NCI-H460 (cell line): ENCODE measurements at regions not wholly inside any gene's neighbourhood (a gene's known extent, or its start where the extent isn't known, plus 50 kb on each side); places are given as distances from the start of the nearest gene placed in this dataset.
"Not testable (repeated sequence)": the region's sequence is repeated elsewhere in the genome, so short reads cannot be mapped to it uniquely, and the experiment has no call there.

Experiments used
- DNase-seq: peaks from one replicate; pipeline ENCODE4 v3.0.0-alpha.2; 2016; ENCODE audit warnings: low read depth; ENCODE audit errors: extremely low read depth

DNA sequence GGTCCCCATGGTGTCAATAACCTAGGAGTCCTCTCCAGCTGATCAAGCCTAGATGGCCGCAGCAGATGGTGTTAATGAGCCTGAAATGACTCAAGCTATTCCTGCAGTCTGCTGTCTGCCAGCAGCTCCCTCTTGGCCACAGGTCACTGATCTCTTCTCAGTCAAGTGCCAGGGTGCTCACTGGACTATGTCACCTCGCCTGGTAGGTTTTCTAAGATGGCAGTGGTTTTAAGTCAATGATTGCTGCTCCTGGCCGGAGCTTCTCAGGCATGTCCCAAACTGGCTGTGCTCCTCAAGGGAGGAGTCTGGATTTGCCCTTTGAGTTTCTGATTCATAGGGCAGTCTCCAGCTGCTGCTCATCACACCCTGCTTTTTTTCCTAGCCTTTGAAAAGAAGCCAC, 58.6 kb upstream of the SHISA6 start:
- no peak for DNase-seq

GRCh38 chr17:11178581-11178980, 62.4 kb upstream of the SHISA6 start:
- no peak for DNase-seq

- no peak for DNase-seq
Observed at GRCh38 chr17:11177340-11177739, 63.7 kb upstream of the SHISA6 start.

GRCh38 chr17:11176549-11176948, 64.5 kb upstream of the SHISA6 start:
- DNase-seq, result no peak

DNA sequence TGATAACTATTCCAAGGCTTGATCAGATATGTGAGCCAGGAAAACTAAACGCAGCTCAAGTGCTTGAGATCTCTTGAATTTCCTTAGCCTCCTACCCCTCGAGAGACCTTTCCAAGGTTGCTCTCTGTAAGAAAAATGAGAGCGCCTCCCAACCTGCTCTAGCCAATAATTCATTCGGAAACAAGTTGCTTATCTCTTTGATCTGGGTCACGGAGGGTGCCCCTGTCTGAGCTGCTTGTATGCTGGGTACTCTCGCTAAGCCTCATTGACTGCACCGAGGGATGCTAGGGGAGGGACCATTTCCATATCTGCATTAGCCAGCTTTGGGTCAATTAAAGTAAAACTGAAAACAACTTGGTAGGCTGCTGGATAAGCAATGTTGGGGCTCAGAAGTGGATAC, 70.1 kb upstream of the SHISA6 start:
- DNase-seq, result no peak

- DNase-seq, result no peak
Observed at GRCh38 chr17:11151818-11152425, 89.1 kb upstream of the SHISA6 start.

DNA sequence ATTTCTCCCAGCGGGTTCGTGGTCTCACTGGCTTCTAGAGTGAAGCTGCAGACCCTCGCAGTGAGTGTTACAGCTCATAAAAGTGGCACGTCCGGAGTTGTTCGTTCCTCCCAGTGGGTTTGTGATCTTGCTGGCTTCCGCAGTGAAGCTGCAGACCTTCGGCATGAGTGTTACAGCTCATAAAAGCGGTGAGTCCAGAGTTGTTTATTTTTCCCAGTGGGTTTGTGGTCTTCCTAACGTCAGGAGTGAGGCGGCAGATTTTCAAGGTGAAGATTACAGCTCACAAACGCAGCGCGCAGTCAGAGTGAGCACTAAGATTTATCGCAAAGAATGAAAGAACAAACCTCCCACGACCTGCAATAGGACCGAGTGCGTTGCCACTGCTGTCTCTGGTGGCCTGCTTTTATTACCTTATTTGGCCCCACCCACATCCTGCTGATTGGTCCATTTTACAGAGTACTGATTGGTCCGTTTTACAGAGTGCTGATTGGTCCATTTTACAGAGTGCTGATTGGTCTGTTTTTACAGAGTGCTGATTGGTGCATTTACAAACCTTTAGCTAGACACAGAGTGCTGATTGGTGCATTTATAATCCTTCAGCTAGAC, 90.0 kb upstream of the SHISA6 start:
- DNase-seq, result not testable (repeated sequence)

DNA sequence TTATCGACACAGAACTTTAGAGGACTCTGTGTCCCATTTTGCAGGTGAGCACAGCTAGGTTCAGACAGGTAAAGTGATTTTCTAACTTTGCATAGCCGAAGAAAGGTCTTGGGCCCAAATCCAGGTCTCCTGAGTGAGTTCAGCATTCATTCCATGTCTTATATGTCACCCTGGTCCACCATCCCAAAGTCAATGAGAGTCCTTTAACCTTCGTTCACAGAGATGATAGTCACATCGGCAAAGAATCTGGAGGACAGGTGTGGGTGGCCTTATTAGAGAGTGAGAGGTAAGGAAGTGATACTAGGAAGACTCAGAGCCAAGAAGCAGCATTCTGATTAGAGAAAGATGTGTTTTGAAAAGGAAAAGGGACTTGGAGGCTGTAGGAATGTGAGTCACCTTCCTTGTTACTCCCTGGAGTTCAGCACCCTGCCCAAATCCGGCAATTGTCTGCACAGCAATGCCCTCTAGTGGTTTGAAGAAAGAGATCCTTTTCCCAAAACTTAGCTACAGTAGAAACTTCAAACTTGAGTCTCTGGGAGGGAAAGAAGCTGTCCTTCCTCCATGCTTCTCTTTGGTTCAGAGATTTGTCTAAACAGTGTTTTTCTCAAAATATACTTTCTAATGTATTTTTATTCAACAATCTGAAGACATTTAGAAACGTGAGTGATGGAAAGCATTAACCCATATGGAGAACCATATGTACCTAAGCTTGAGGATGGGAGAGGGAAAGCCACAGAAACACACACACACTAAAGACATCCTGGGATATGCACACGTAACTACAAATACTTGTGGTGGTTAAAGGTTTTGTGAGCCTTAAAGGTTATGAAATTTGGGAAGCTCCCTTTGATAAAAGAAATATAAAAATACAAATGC, 96.4 kb upstream of the SHISA6 start:
- peak; percentile 40 for DNase-seq

DNA sequence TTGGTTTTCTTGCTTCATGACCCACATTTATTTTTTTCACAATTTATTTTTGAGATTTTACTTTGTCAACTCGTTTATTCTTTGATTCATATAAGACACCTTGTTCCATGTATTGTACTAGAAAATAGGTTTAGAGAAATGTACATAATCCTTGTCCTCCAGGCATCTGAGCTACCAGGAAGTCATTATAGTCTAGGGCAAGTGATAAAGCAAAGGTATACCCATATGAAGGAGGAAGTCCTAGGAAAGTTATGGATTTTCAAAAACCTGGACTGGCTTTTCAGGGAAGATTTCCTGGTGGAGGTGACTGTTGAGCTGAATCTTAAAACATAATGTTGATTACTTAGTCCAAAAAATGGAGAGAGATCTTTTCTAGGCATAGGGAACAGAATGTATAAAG, 98.8 kb upstream of the SHISA6 start:
- DNase-seq, result no peak

DNA sequence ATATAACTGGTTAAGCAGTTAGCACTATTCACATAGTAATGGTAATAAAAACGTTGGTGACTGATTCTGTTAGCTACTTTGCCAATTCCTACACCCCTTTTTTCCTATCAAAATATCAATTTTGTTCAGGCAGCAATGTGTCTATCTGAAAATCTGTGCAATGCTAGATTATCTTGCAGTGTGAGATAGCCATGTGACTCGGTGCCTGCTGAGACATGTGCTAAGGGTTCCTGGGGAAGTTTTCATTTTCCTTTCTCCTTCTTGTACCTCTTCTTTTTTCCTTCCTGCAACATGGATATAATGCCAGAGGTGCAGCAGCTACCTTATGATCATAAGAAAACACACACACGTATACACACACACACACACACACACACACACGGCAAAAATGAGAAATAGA, 100.5 kb upstream of the SHISA6 start:
- DNase-seq, result no peak

DNA sequence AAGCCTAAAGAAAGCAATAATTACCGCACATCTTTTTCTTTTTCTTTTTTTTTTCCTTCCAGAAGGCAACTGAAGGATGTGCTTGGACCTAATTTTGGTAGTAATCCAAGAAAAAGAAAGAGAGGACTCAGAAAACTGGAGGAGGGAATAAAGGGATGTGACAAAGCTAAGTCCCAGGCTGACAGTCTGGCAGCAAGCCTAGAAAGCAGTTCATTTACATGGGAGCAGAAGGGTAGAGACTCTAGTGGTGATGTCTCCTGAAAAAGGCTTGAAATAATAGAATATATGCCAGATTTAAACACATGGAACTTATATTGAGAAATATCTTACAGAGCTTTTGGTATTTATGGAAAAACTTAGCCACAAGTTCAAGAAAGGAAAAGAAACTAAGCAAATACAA, 101.0 kb upstream of the SHISA6 start:
- no peak for DNase-seq

- DNase-seq, result peak; percentile 25
Observed at GRCh38 chr17:11138023-11138422, 103.0 kb upstream of the SHISA6 start.

DNA sequence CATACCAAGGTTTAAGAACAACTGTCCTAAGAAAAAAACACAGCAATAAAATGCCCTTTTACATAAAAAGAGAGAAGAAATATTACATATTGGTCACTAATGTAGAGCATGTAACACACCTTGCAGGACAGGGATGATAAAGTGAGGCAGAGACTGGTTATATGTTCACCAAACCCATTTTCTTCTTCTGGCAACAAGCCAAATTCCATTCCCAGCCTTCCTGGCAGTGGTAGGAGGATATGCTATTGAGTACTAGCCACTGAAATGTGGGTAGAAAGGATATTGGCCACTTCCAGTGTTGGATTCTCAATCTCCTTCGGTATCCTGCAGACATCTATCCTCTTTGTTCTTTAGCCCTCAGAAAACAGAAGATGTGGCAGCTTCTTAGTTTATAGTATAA, 105.2 kb upstream of the SHISA6 start:
- DNase-seq, result no peak

- no peak for DNase-seq
Observed at GRCh38 chr17:11130367-11130766, 110.6 kb upstream of the SHISA6 start.

GRCh38 chr17:11122908-11123307, 118.1 kb upstream of the SHISA6 start:
- no peak for DNase-seq

DNA sequence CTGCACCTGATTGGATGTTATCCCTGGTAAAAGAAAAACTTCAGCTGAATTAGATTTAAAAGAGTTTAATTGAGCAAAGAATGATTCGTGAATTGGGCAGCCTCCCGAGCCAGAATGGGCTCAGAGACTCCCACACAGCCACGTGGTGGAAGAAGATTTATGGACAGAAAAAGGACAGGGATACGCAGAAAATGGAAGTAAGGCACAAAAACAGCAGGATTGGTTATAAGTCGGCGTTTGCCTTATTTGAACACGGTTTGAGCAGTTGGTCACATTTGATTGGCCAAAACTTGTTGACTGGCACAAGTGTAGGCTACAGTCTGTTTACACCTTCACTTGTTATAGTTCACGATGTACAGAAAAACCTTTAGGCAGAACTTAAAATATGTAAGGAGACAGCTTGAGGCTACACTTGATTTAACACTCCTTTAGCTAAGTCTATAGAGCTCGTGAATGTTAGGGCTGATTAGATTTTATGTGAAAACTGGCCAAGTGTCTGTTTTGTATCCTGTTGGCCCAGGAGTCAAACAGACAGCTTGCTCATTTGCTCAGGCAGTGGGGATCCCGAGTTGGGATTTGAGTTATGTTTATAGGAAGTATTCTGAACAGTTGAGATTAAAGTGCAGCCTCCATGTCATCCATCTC, 119.5 kb upstream of the SHISA6 start:
- DNase-seq, result no peak

GRCh38 chr17:11109106-11109505, 131.9 kb upstream of the SHISA6 start:
- no peak for DNase-seq

DNA sequence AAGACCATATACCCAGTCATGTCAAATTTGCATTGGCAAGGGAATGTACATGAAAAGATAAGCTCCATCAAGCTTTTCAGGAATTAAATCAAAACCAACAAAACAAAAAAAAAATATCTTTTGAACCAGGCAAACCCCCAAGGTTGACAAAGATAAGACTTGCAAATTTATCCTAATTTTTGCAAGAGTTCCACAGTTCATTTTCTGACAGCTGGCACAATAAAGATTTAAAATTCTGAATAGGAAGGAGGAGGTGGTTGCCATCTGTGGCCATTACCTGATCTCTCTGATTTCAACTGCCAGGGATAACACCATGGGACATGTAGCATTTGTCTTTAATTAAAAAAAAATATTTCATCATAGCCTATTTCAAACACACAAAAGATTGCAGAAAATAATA, 135.9 kb upstream of the SHISA6 start:
- no peak for DNase-seq

DNA sequence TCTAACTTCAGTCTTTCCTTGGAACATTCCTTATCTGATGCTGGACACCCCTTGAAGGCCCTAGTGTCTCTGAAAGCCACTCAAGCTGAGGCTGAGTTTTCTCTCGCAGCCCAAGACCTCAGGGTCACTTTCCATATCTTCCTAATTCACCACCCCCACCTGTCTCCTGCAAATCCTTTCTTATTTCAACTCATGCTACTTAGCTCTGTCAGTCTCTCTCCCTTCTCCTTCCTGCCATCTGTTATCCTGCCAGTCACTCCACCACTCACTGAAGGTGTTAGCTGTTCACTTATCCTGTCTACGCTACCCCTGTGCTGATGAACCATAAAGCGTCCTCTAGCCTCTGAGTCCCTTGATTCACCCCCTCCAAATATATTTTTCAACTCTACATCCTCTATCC, 143.9 kb upstream of the SHISA6 start:
- no peak for DNase-seq

- DNase-seq, result no peak
Observed at GRCh38 chr17:11094331-11094730, 146.7 kb upstream of the SHISA6 start.

DNA sequence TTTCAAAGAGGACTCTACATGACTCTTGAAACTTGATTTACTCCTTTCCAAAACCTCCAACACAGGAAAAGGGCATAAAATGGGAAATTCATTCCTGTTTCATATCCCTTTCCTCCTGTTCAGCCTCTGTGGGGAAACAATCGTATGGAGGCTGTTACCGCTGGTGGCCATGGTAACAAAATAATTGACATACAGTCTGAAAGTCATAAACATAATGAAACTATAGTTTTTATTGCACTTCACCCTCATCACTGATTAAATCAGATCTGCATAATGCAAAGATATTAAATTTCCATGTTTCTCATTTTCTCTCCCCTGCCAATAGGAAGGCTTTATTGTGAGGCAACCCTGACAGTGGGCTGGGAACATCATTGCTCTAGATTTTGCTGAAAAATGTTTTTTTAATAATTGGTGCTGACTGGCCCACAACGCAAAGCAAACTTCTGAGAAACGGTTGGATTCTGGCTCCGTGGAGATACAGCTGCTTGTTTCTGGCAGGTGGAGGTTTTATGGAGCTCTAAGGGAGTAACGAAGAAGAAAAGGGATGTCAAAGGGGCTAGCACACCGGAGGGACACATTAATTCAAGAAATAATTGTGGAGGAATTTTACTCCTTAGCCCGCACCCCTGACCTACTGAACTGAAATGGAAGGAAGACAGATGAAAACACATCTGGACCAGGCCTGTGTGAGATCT, 154.2 kb upstream of the SHISA6 start:
- DNase-seq, result no peak
